ENCODE measurements at regions not wholly inside any gene's neighbourhood (a gene's known extent, or its start where the extent isn't known, plus 50 kb on each side); places are given as distances from the start of the nearest gene placed in this dataset.

DNA sequence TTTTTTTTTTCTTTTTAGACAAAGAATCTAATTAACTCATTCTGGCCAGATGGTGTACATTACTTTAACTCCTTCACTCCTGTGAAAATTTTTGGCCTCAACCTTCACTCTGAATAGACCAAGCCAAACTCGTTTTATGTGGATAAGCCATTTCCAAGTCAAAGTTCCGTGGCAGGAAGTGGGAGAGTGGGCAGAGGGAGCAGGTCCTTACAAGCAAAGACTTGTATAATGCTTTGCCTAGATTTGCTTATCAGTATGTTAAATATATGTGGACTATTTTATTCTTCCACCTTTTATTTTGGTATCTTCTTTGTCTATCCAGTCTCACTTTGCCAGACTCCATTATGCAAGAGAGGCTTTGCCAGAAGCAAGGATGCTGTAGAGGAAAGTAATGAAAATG lies 178.1 kb upstream of the TNP1 start:
- no peak for DNase-seq (ENCODE audit: low spot score)
- Mint-ChIP-seq H3K27me3 (ENCODE audit: low read depth) (peaks cover 9% of the 10 kb centered on the region), H3K9me3 (no peaks in the 10 kb centered on the region), H3K27ac (no peak overlapping the region), H3K36me3 (ENCODE audit: low read depth) (no peaks in the 10 kb centered on the region), H3K4me3 (no peak overlapping the region), H3K4me1 (ENCODE audit: low read depth) (no peaks in the 10 kb centered on the region)

DNA sequence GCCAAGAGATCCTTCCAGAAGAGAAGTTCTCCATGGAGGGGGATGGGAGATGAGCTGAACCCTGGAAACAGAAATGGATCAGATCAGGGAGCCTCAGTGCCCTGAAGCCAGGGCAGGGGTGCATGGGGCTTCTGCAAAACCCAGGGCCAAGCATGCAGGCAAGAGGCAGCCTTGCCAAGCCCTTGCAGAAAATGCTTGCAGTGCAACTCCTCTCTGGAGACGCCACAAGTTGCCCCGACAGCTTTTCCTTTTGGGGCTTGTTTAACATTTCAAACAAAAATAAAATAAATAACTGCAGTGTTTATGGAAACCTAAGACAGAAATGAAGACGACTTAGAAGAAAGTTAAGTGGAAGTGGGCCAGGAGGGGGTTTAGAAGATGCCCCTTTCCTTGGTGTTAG lies 177.5 kb upstream of the TNP1 start:
- Mint-ChIP-seq H3K27me3 (ENCODE audit: low read depth) (peaks cover 9% of the 10 kb centered on the region), H3K4me1 (ENCODE audit: low read depth) (no peaks in the 10 kb centered on the region)

DNA sequence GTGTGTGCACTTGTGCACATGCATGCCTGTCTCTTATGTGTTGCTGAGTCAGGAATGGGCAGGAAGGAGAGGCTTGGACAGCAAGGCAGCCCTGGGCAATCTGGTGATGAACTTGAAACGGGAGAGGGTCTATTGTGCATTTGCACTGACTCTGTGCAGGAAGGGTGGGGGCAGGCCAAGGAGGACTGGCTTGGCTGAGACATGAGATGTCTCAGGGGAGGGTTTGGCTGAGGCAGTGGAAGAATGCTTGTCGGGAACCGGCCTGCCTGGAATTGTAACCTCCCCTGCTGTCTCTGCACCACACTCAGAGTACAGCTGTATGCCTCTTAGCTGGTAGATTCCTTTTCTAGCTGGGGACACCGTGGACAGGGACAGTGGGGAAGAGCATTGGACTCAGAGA lies 176.1 kb upstream of the TNP1 start:
- H3K9me3 Mint-ChIP-seq = no peaks in the 10 kb centered on the region

More for the DNA sequence above, 177.5 kb upstream of the TNP1 start:
- Mint-ChIP-seq H3K4me3 (no peak overlapping the region), H3K27ac (no peak overlapping the region), H3K9me3 (no peaks in the 10 kb centered on the region), H3K36me3 (ENCODE audit: low read depth) (no peaks in the 10 kb centered on the region)
- DNase-seq (ENCODE audit: low spot score) = no peak

DNA sequence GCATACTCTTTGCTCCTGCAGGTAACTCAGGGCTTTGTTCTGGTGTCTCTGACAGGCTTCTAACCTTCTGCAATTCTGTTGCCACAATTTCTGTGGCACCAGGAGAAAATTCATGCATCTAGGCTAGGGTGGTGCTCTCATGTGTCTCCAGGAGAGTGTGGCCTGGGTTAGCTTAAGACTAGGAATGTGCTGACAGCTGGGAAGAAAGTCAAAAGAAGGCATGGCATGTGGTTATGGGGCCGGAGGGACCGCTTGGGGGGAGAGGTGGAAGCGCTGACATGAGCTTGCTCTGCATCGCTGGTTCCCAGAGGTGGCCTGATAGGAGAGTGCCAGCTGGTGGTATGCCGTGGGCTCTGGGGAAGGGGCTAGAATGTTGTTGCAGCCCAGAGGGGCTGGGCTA lies 173.3 kb upstream of the TNP1 start:
- peaks cover 4% of the 10 kb centered on the region for H3K27me3 Mint-ChIP-seq (ENCODE audit: low read depth)
- H3K4me1 Mint-ChIP-seq (ENCODE audit: low read depth) = no peaks in the 10 kb centered on the region
- H3K9me3 Mint-ChIP-seq = no peaks in the 10 kb centered on the region

More for the DNA sequence above, 176.1 kb upstream of the TNP1 start:
- H3K36me3 Mint-ChIP-seq (ENCODE audit: low read depth) = no peaks in the 10 kb centered on the region
- H3K4me1 Mint-ChIP-seq (ENCODE audit: low read depth) = no peaks in the 10 kb centered on the region
- H3K4me3 Mint-ChIP-seq = no peak overlapping the region
- DNase-seq (ENCODE audit: low spot score) = no peak
- H3K27ac Mint-ChIP-seq = no peak overlapping the region
- peaks cover 4% of the 10 kb centered on the region for H3K27me3 Mint-ChIP-seq (ENCODE audit: low read depth)

DNA sequence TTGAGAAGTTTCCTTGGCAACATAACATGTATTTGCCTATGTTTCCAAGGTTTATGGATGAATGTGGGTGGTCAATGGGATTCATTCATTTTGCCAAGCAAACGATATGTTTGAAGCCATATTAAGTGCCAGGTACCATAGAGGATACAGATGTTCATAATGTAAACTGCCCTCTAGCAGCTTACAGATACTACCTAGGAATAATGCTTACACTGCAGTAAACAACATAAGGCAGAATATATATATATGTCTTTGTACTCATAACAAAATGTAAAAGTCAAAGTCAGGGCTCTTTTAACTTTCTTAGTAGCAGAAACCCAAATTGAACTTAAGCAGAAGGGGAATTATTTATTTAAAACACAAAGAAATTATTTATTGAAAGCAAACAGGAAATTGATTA lies 171.6 kb upstream of the TNP1 start:
- Mint-ChIP-seq H3K27me3 (ENCODE audit: low read depth) (peaks cover 2% of the 10 kb centered on the region), H3K9me3 (no peaks in the 10 kb centered on the region), H3K4me1 (ENCODE audit: low read depth) (no peaks in the 10 kb centered on the region), H3K4me3 (no peak overlapping the region), H3K27ac (no peak overlapping the region), H3K36me3 (ENCODE audit: low read depth) (no peaks in the 10 kb centered on the region)
- DNase-seq (ENCODE audit: low spot score) = no peak

More for the DNA sequence above, 173.3 kb upstream of the TNP1 start:
- Mint-ChIP-seq H3K4me3 (no peak overlapping the region), H3K27ac (no peak overlapping the region), H3K36me3 (ENCODE audit: low read depth) (no peaks in the 10 kb centered on the region)
- DNase-seq (ENCODE audit: low spot score) = no peak

DNA sequence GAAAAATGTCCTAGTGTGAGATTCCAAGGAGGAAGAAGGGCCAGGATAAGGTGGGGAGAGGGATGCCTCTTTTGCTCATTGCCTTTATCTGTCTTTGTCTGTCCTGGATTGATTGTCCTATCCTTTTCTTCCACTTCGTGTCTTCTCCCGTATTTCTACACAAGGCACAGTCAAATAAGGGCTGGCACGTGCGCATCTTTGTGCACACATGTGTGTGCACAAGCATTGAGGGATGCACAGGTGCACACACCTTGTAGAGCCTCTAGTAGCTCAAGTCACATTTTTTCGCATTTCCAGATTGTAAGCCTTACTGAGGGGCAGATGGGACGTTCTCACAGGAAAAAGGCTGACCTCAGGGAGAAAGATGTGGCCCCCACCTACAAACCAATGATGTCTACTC lies 170.2 kb upstream of the TNP1 start:
- H3K27me3 Mint-ChIP-seq (ENCODE audit: low read depth) = peaks cover 2% of the 10 kb centered on the region
- no peak overlapping the region for H3K4me3 Mint-ChIP-seq
- H3K27ac Mint-ChIP-seq = no peak overlapping the region
- H3K4me1 Mint-ChIP-seq (ENCODE audit: low read depth) = no peaks in the 10 kb centered on the region
- H3K36me3 Mint-ChIP-seq (ENCODE audit: low read depth) = no peaks in the 10 kb centered on the region
- H3K9me3 Mint-ChIP-seq = no peaks in the 10 kb centered on the region
- no peak for DNase-seq (ENCODE audit: low spot score)

DNA sequence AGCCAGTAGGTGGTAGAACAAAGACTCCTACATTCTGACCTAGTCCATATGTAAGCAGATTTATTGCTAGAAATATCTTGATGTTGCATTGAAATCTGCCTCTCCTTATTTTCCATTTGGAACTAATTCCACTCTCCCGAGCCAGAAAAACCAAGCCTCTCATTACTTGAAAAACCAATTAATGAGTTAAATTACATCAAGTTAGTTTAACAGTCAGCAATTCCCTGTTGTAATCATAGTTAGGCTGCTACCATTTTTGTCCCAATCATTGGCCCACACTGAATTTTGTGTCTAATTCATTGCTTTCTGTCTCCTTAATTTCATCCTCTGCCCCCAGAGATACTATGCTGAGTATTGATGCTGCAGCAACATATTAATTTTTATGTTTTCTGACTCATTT lies 168.3 kb upstream of the TNP1 start:
- DNase-seq (ENCODE audit: low spot score) = no peak
- H3K4me3 Mint-ChIP-seq = no peak overlapping the region
- H3K27ac Mint-ChIP-seq = no peak overlapping the region
- H3K9me3 Mint-ChIP-seq = no peaks in the 10 kb centered on the region
- no peaks in the 10 kb centered on the region for H3K36me3 Mint-ChIP-seq (ENCODE audit: low read depth)
- H3K4me1 Mint-ChIP-seq (ENCODE audit: low read depth) = no peaks in the 10 kb centered on the region
- H3K27me3 Mint-ChIP-seq (ENCODE audit: low read depth) = peaks cover 2% of the 10 kb centered on the region

GRCh38 chr2:217027414-217027813 lies 167.6 kb upstream of the TNP1 start:
- Mint-ChIP-seq H3K27me3 (ENCODE audit: low read depth) (peaks cover 2% of the 10 kb centered on the region), H3K9me3 (no peaks in the 10 kb centered on the region), H3K27ac (no peak overlapping the region), H3K4me1 (ENCODE audit: low read depth) (no peaks in the 10 kb centered on the region), H3K4me3 (no peak overlapping the region), H3K36me3 (ENCODE audit: low read depth) (no peaks in the 10 kb centered on the region)
- DNase-seq (ENCODE audit: low spot score) = no peak

DNA sequence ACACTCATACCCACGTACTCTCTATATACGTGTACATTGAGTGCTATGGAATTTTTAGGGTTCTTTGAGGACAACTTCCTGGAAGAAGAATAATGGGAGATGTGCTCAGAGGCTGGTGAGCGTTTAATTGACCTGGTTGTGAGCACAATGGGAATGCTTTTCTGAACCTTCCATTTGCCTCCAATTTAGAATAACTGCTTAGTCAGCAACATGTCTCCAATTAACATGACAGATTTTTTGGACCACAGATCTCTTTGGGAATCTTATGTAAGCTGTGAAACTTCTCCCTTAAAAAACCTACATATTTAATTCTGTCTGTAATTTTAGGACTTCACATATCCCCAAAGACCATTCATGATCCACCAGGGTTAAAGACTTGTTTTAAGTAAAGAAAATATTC lies 166.7 kb upstream of the TNP1 start:
- no peaks in the 10 kb centered on the region for H3K9me3 Mint-ChIP-seq
- H3K27me3 Mint-ChIP-seq (ENCODE audit: low read depth) = peaks cover 2% of the 10 kb centered on the region
- H3K4me3 Mint-ChIP-seq = no peak overlapping the region
- H3K27ac Mint-ChIP-seq = no peak overlapping the region
- no peak for DNase-seq (ENCODE audit: low spot score)
- H3K36me3 Mint-ChIP-seq (ENCODE audit: low read depth) = no peaks in the 10 kb centered on the region
- no peaks in the 10 kb centered on the region for H3K4me1 Mint-ChIP-seq (ENCODE audit: low read depth)

- Mint-ChIP-seq H3K4me3 (no peak overlapping the region), H3K4me1 (ENCODE audit: low read depth) (no peaks in the 10 kb centered on the region), H3K9me3 (no peaks in the 10 kb centered on the region), H3K36me3 (ENCODE audit: low read depth) (no peaks in the 10 kb centered on the region), H3K27ac (no peak overlapping the region), H3K27me3 (ENCODE audit: low read depth) (peaks cover 2% of the 10 kb centered on the region)
- no peak for DNase-seq (ENCODE audit: low spot score)
These were observed 166.3 kb upstream of the TNP1 start for GRCh38 chr2:217026161-217026560.

- no peak for DNase-seq (ENCODE audit: low spot score)
- Mint-ChIP-seq H3K4me1 (ENCODE audit: low read depth) (no peaks in the 10 kb centered on the region), H3K27me3 (ENCODE audit: low read depth) (no peaks in the 10 kb centered on the region), H3K4me3 (no peak overlapping the region), H3K27ac (no peak overlapping the region), H3K36me3 (ENCODE audit: low read depth) (no peaks in the 10 kb centered on the region), H3K9me3 (no peaks in the 10 kb centered on the region)
These were observed 163.7 kb upstream of the TNP1 start for GRCh38 chr2:217023611-217024010.

- H3K4me3 Mint-ChIP-seq = no peak overlapping the region
- no peaks in the 10 kb centered on the region for H3K36me3 Mint-ChIP-seq (ENCODE audit: low read depth)
- no peaks in the 10 kb centered on the region for H3K9me3 Mint-ChIP-seq
- no peak for DNase-seq (ENCODE audit: low spot score)
- peaks cover 38% of the 10 kb centered on the region for H3K27me3 Mint-ChIP-seq (ENCODE audit: low read depth)
- no peak overlapping the region for H3K27ac Mint-ChIP-seq
- H3K4me1 Mint-ChIP-seq (ENCODE audit: low read depth) = no peaks in the 10 kb centered on the region
These were observed 157.8 kb upstream of the TNP1 start for GRCh38 chr2:217017456-217018252.

DNA sequence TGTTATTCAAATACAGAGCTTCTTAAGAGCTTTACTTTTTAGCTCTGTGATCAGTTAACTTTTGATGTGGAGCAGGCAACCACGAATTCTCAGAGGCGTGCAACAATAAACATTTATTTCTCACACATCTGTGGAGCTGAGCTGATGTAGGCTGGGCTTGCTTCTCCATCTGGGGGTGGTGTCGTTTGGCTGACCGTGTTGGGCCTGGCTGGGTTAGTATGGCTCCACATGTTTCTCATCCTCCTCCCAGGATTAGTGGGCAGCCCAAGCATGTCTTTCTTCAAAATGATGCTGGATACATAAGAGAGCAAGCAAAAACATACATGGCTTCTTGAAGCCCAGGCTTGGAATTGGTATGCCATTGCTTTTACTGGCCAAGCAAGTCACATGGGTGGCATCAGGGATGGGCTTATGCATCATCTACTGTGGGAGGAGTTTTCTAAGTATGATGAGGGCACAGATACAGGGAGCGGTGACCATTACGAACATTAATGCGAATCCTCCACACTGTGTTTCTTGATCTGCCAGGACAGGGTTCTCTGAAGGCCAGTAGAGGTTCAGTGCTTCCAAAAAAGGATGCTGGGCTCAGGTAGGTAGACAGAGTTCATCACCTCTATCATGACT lies 157.0 kb upstream of the TNP1 start:
- no peaks in the 10 kb centered on the region for H3K9me3 Mint-ChIP-seq
- H3K36me3 Mint-ChIP-seq (ENCODE audit: low read depth) = no peaks in the 10 kb centered on the region
- H3K27me3 Mint-ChIP-seq (ENCODE audit: low read depth) = peaks cover 40% of the 10 kb centered on the region
- no peak overlapping the region for H3K4me3 Mint-ChIP-seq
- no peaks in the 10 kb centered on the region for H3K4me1 Mint-ChIP-seq (ENCODE audit: low read depth)
- no peak for DNase-seq (ENCODE audit: low spot score)
- no peak overlapping the region for H3K27ac Mint-ChIP-seq

DNA sequence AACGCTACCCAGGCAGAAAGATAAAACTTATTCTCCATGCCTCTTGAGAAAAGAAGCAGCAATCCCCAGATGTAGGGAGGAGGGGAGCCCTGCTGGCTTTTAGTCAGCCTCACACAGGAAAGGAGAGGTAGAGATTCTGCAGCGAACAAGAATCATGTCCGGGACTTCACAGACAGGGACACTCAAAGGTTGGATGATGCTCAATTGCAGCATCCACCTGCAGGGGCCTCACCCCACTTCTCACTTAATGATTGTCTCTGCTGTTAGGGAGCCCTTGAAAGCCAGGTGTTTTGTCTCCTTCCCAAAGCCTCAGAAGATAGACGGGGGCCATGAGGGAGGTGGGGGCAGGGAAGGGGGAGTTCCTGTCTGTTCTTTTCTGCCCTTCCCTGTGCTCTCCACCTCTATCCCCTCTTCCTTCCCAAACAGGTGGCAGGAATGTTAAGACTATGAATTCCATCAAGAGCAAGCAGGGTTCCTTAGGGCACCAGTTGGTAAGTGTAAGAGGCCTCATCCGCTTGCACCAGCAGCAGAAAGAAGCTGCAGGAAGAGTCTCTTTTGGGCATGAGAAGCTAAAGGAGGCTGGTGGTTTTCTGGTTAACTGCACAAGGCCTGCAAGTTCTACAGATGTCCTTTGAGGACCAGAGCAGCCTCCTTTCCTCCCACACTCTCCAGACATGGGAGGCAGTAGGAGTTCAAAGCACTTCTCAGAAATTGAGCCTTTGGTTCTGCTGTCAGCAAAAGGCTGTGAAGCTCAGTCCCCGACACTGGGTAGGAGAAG lies 154.7 kb upstream of the TNP1 start:
- DNase-seq (ENCODE audit: low spot score) = no peak
- Mint-ChIP-seq H3K36me3 (ENCODE audit: low read depth) (no peaks in the 10 kb centered on the region), H3K4me1 (ENCODE audit: low read depth) (no peaks in the 10 kb centered on the region), H3K4me3 (no peak overlapping the region), H3K9me3 (no peaks in the 10 kb centered on the region), H3K27ac (no peak overlapping the region), H3K27me3 (ENCODE audit: low read depth) (peaks cover 40% of the 10 kb centered on the region)
